Prostate gland (tissue), 2 donors: ENCODE measurements at regions not wholly inside any gene's neighbourhood (a gene's known extent, or its start where the extent isn't known, plus 50 kb on each side); places are given as distances from the start of the nearest gene placed in this dataset.

Experiments used
- DNase-seq: peaks from one replicate; pipeline ENCODE4 v3.0.0-alpha.2; 2019; ENCODE audit warnings: low spot score
- H3K27ac ChIP-seq, 2 donors: fragments of 200-600 bp; sonication (generic); 2 replicates each; pipeline ENCODE4 v1.5.1; 2017 to 2019
- H3K27me3 ChIP-seq: fragments of 200-600 bp; sonication (generic); replicated peaks from 2 replicates; pipeline ENCODE4 v1.5.1; 2019; ENCODE audit not compliant: insufficient read depth
- H3K36me3 ChIP-seq, 2 donors: fragments of 200-600 bp; sonication (generic); 1 replicate in 1 of 2; 2 replicates in 1 of 2; pipeline versions ENCODE4 v1.5.1 to v1.8.1; 2017 to 2019
- H3K4me1 ChIP-seq: fragments of 200-600 bp; sonication (generic); replicated peaks from 2 replicates; pipeline ENCODE4 v1.5.1; 2019
- H3K4me3 ChIP-seq, 2 donors: fragments of 200-600 bp; sonication (generic); 2 replicates each; pipeline ENCODE4 v1.5.1; 2017 to 2019
- H3K9me3 ChIP-seq: fragments of 200-600 bp; sonication (generic); 2 replicates; pipeline ENCODE4 v1.5.1; 2017
- POLR2A ChIP-seq: fragments of 450-650 bp; IDR thresholded peaks from one replicate; pipeline ENCODE4 v1.6.1; 2016; ENCODE audit warnings: antibody characterized with exemption, mild to moderate bottlenecking
- POLR2AphosphoS5 ChIP-seq: sonication (generic); formaldehyde crosslinking; IDR thresholded peaks from one replicate; pipeline ENCODE4 v1.6.1; 2017; ENCODE audit warnings: antibody characterized with exemption
- WGBS: methylation state at CpG from one replicate; pipeline ENCODE4 v1.1.5; 2018; 5-methylcytosine and 5-hydroxymethylcytosine counted together
- intact Hi-C: fragments of 100-400 bp; cut with DNase I; formaldehyde crosslinking; loops from one replicate; pipeline ENCODE4 v1.14.2; 2022
- TF ChIP-seq, protein P1 (sequence below), 4 experiments: fragments of 200-600 bp in 2 of 4; fragments of 450-650 bp in 2 of 4; sonication (generic) in 2 of 4; IDR thresholded peaks; 1 replicate in 3 of 4; 2 replicates in 1 of 4; pipeline ENCODE4 v1.5.1; 2016 to 2019; ENCODE audit warnings: antibody characterized with exemption in 4 of 4, mild to moderate bottlenecking in 2 of 4, moderate library complexity in 2 of 4

DNA sequence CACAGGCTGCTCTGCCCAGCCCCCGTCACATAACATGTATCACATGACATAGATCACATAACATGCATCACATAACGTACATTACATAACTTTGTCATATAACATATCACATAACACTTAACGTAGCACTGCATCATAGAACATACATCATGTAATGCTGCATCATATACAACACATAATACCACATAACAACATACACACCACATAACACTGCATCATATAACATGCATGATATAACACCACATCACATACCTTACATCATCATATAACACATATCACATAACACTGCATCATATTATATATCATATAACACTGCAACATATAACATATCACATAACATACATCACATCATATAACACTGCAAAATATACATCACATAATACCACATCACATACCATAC is 83.8 kb downstream of the AXIN2 start:
- Histone ChIP-seq H3K27me3 (no peaks in the 10 kb centered on the region), H3K36me3 (no peaks in the 10 kb centered on the region), H3K4me3 (no peak overlapping the region), H3K27ac (no peak overlapping the region), H3K4me1 (no peaks in the 10 kb centered on the region), H3K9me3 (no peaks in the 10 kb centered on the region)
- no peak for DNase-seq
- TF ChIP-seq, protein P1, sequence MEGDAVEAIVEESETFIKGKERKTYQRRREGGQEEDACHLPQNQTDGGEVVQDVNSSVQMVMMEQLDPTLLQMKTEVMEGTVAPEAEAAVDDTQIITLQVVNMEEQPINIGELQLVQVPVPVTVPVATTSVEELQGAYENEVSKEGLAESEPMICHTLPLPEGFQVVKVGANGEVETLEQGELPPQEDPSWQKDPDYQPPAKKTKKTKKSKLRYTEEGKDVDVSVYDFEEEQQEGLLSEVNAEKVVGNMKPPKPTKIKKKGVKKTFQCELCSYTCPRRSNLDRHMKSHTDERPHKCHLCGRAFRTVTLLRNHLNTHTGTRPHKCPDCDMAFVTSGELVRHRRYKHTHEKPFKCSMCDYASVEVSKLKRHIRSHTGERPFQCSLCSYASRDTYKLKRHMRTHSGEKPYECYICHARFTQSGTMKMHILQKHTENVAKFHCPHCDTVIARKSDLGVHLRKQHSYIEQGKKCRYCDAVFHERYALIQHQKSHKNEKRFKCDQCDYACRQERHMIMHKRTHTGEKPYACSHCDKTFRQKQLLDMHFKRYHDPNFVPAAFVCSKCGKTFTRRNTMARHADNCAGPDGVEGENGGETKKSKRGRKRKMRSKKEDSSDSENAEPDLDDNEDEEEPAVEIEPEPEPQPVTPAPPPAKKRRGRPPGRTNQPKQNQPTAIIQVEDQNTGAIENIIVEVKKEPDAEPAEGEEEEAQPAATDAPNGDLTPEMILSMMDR (IDR thresholded peaks at IDR 0.05), result no peak
- TF ChIP-seq POLR2A (no peak), POLR2AphosphoS5 (no peak)
- intact Hi-C loops, result no loop called here
- WGBS, result 90% methylated on average over 3 of the region's 3 CpGs

DNA sequence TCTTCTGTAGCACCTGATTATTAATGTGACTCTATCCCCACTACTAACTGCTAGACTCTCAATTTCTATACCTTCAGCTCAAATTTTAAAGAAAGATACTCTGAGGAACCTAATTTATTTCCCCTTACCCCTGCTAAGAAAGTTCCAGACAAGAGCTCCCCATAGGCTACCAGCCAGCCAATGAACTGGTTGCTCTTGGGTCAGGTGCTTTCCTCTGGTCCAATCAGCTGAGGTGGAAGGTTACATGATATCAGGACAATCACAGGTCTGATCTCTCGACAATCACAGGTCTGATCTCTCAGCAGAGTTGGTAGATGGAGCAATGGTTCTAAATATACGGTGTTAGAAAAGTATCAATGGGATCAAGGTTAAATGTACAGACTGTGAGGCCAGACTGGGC is 86.8 kb downstream of the AXIN2 start:
- WGBS, result 90% methylated on average over 2 of the region's 2 CpGs
- no peak overlapping the region for H3K27ac ChIP-seq
- no peaks in the 10 kb centered on the region for H3K36me3 ChIP-seq
- TF ChIP-seq POLR2A (no peak), POLR2AphosphoS5 (no peak)
- TF ChIP-seq, protein P1 (IDR thresholded peaks at IDR 0.05), result no peak
- intact Hi-C loops, result no loop called here
- no peaks in the 10 kb centered on the region for H3K9me3 ChIP-seq
- no peaks in the 10 kb centered on the region for H3K27me3 ChIP-seq
- no peak overlapping the region for H3K4me3 ChIP-seq
- no peaks in the 10 kb centered on the region for H3K4me1 ChIP-seq
- no peak for DNase-seq

DNA sequence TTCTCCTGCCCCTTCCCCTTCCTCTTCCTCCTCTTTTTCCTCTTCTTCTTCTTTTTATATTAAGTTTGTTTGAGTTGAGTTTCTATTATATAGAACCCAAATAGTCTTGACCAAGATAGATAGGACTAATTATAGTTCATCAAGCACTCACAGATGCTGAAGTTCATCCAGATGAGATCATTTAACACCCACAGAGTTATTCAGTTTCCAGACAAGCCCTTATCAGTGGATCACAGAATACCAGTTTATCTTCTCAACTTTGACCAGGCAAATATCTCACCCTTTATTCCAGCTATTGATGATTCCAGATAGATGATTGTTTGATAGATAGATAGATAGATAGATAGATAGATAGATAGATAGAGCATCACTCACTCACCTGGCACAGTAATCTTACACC is 87.5 kb downstream of the AXIN2 start:
- TF ChIP-seq POLR2A, result no peak
- TF ChIP-seq, protein P1 (IDR thresholded peaks at IDR 0.05), result no peak
- TF ChIP-seq POLR2AphosphoS5, result no peak
- no peaks in the 10 kb centered on the region for H3K9me3 ChIP-seq
- DNase-seq, result no peak
- H3K4me1 ChIP-seq, result no peaks in the 10 kb centered on the region
- H3K27me3 ChIP-seq, result no peaks in the 10 kb centered on the region
- intact Hi-C loops, result no loop called here
- no peaks in the 10 kb centered on the region for H3K36me3 ChIP-seq
- no peak overlapping the region for H3K4me3 ChIP-seq
- no peak overlapping the region for H3K27ac ChIP-seq

DNA sequence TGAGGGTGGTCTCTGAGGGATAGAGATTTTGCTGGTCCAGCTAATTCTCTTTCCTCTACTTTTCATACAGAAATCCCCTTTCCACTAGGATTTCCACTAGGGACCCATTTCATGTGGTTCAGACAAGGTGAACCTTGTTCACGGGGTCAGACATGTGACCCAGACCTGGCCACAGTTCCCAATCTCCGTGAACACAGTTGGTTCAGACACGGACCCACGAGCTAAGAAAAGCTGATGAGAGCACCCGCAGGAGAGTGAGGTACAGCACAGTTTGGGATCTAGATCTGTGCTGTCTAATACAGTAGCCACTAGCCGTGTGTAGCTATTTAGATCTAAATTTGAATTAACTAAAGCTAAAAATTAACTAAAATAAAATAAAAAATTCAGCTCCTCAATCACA is 88.1 kb downstream of the AXIN2 start:
- no peaks in the 10 kb centered on the region for H3K4me1 ChIP-seq
- TF ChIP-seq POLR2A (no peak), POLR2AphosphoS5 (no peak)
- TF ChIP-seq, protein P1 (IDR thresholded peaks at IDR 0.05), result no peak
- no peaks in the 10 kb centered on the region for H3K27me3 ChIP-seq
- H3K27ac ChIP-seq, result no peak overlapping the region
- WGBS, result 89% methylated on average over 6 of the region's 6 CpGs
- H3K9me3 ChIP-seq, result no peaks in the 10 kb centered on the region
- no peaks in the 10 kb centered on the region for H3K36me3 ChIP-seq
- no peak for DNase-seq
- H3K4me3 ChIP-seq, result no peak overlapping the region
- intact Hi-C loops, result no loop called here

DNA sequence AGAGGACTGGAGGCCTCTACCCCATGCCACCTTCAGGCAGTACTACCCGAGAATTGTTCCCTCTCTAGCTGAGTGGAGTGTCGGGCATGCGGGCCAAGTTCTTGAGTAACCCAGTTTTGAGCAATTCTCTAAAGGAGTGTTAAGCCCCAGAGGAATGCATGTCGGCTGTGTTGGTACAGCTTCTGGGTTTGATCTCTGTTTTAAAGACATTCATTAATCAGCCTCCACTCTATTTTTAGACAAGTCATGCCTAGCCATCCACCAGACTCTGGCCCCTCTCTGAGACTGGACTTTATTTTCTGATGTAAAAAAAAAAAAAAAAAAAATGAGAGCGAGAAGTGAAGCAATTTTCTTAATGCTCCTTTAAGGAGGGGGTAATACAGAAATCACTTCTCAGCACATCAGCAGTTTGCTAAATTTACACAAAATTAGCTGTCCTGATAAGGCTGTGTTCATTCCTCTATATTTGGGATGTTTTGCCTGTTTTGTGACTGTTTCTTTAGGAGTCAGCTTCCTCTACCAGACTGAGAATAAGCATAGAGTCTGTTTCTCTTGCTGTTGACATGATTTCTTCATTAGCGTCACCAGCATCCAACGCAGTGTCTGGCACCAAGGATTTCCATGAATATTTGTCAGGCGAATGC is 88.7 kb downstream of the AXIN2 start:
- TF ChIP-seq, protein P1 (IDR thresholded peaks at IDR 0.05), result no peak
- TF ChIP-seq POLR2AphosphoS5, result no peak
- TF ChIP-seq POLR2A, result no peak
- WGBS, result 55% methylated on average over 8 of the region's 8 CpGs
- no peaks in the 10 kb centered on the region for H3K4me1 ChIP-seq
- intact Hi-C loops, result no loop called here
- H3K27ac ChIP-seq, result no peak overlapping the region
- no peaks in the 10 kb centered on the region for H3K27me3 ChIP-seq
- H3K9me3 ChIP-seq, result no peaks in the 10 kb centered on the region
- H3K36me3 ChIP-seq, result no peaks in the 10 kb centered on the region
- H3K4me3 ChIP-seq, result no peak overlapping the region
- no peak for DNase-seq
